ENCODE measurements at regions not wholly inside any gene's neighbourhood (a gene's known extent, or its start where the extent isn't known, plus 50 kb on each side); places are given as distances from the start of the nearest gene placed in this dataset.
"Not testable (repeated sequence)": the region's sequence is repeated elsewhere in the genome, so short reads cannot be mapped to it uniquely, and the experiment has no call there.

GRCh38 chr1:30462826-30463425 is 260.5 kb downstream of the MATN1 start:
- ATAC-seq (no peak), DNase-seq (ENCODE audit: missing footprints) (no peak)
- intact Hi-C loops (cut with DNase I), result no loop called here

- DNase-seq (ENCODE audit: missing footprints) (no peak), ATAC-seq (no peak)
- intact Hi-C loops (cut with DNase I), result no loop called here
These were observed 261.2 kb downstream of the MATN1 start for GRCh38 chr1:30462166-30462565.

GRCh38 chr1:30461640-30462039 is 261.7 kb downstream of the MATN1 start:
- DNase-seq (ENCODE audit: missing footprints) (no peak), ATAC-seq (no peak)
- intact Hi-C loops (cut with DNase I), result no loop called here

- DNase-seq (ENCODE audit: missing footprints) (no peak), ATAC-seq (no peak)
- intact Hi-C loops (cut with DNase I), result no loop called here
These were observed 262.7 kb downstream of the MATN1 start for GRCh38 chr1:30460661-30461060.

- DNase-seq (ENCODE audit: missing footprints); ATAC-seq; intact Hi-C loops (cut with DNase I): not testable (repeated sequence)
These were observed 264.5 kb downstream of the MATN1 start for GRCh38 chr1:30458730-30459485.

- intact Hi-C loops (cut with DNase I), result no loop called here
- no peak for DNase-seq (ENCODE audit: missing footprints)
- no peak for ATAC-seq
These were observed 270.5 kb downstream of the MATN1 start for GRCh38 chr1:30452925-30453324.

GRCh38 chr1:30452170-30452569 is 271.2 kb downstream of the MATN1 start:
- ATAC-seq, result no peak
- intact Hi-C loops (cut with DNase I), result no loop called here
- no peak for DNase-seq (ENCODE audit: missing footprints)

GRCh38 chr1:30451532-30452125 is 271.8 kb downstream of the MATN1 start:
- ATAC-seq (no peak), DNase-seq (ENCODE audit: missing footprints) (no peak)
- intact Hi-C loops (cut with DNase I), result no loop called here

- ATAC-seq, result no peak
- intact Hi-C loops (cut with DNase I), result no loop called here
- DNase-seq (ENCODE audit: missing footprints), result no peak
These were observed 272.6 kb downstream of the MATN1 start for GRCh38 chr1:30450818-30451233.

- DNase-seq (ENCODE audit: missing footprints), result no peak
- intact Hi-C loops (cut with DNase I), result no loop called here
- no peak for ATAC-seq
These were observed 273.1 kb downstream of the MATN1 start for GRCh38 chr1:30450148-30450817.

GRCh38 chr1:30449428-30450147 is 273.8 kb downstream of the MATN1 start:
- no peak for DNase-seq (ENCODE audit: missing footprints)
- no peak for ATAC-seq
- intact Hi-C loops (cut with DNase I), result no loop called here

GRCh38 chr1:30449003-30449402 is 274.4 kb downstream of the MATN1 start:
- intact Hi-C loops (cut with DNase I), result no loop called here
- ATAC-seq (no peak), DNase-seq (ENCODE audit: missing footprints) (no peak)

GRCh38 chr1:30447701-30448100 is 275.7 kb downstream of the MATN1 start:
- no peak for DNase-seq (ENCODE audit: missing footprints)
- intact Hi-C loops (cut with DNase I), result no loop called here
- ATAC-seq, result no peak

GRCh38 chr1:30447080-30447479 is 276.3 kb downstream of the MATN1 start:
- intact Hi-C loops (cut with DNase I), result no loop called here
- DNase-seq (ENCODE audit: missing footprints) (no peak), ATAC-seq (no peak)

GRCh38 chr1:30446508-30446907 is 276.9 kb downstream of the MATN1 start:
- DNase-seq (ENCODE audit: missing footprints), result no peak
- intact Hi-C loops (cut with DNase I), result no loop called here
- no peak for ATAC-seq

GRCh38 chr1:30446095-30446494 is 277.3 kb downstream of the MATN1 start:
- intact Hi-C loops (cut with DNase I), result no loop called here
- DNase-seq (ENCODE audit: missing footprints) (no peak), ATAC-seq (no peak)

- DNase-seq (ENCODE audit: missing footprints) (no peak), ATAC-seq (no peak)
- intact Hi-C loops (cut with DNase I), result no loop called here
These were observed 277.9 kb downstream of the MATN1 start for GRCh38 chr1:30445449-30445848.

- no peak for DNase-seq (ENCODE audit: missing footprints)
- intact Hi-C loops (cut with DNase I), result no loop called here
- ATAC-seq, result peak; percentile 67
These were observed 278.5 kb downstream of the MATN1 start for GRCh38 chr1:30444850-30445249.

GRCh38 chr1:30444401-30444800 is 279.0 kb downstream of the MATN1 start:
- no peak for DNase-seq (ENCODE audit: missing footprints)

More at GRCh38 chr1:30444401-30444800, 279.0 kb downstream of the MATN1 start:
- intact Hi-C loops (cut with DNase I), result no loop called here
- no peak for ATAC-seq
